IPS DF 6.9 (cell line): ENCODE measurements at regions not wholly inside any gene's neighbourhood (a gene's known extent, or its start where the extent isn't known, plus 50 kb on each side); places are given as distances from the start of the nearest gene placed in this dataset.

Experiments used
- DNase-seq: peaks from one replicate; pipeline ENCODE4 v3.0.0-alpha.2; 2013; ENCODE audit warnings: low read depth, low spot score
- H3K27ac ChIP-seq: one replicate; pipeline ENCODE4 v1.5.1; 2013; ENCODE audit warnings: low read length, control low read depth
- H3K27me3 ChIP-seq: 2 replicates; pipeline ENCODE4 v1.6.1; 2013; ENCODE audit warnings: mild to moderate bottlenecking, low read length; ENCODE audit not compliant: control insufficient read depth, insufficient read depth
- H3K36me3 ChIP-seq: 2 replicates; pipeline ENCODE4 v1.6.1; 2013; ENCODE audit warnings: low read length; ENCODE audit not compliant: control insufficient read depth, insufficient read depth
- H3K4me1 ChIP-seq: 2 replicates; pipeline ENCODE4 v1.6.1; 2013; ENCODE audit warnings: low read length; ENCODE audit not compliant: control insufficient read depth, insufficient read depth
- H3K4me3 ChIP-seq: 2 replicates; pipeline ENCODE4 v1.5.1; 2013; ENCODE audit warnings: mild to moderate bottlenecking, low read length
- H3K9me3 ChIP-seq: 2 replicates; pipeline ENCODE4 v1.6.1; 2013; ENCODE audit warnings: low read length, inconsistent platforms; ENCODE audit not compliant: control insufficient read depth, insufficient read depth
- WGBS: extraction: QIAGEN DNeasy Blood & Tissue Kit; methylation state at CpG from one replicate; pipeline ENCODE4 v1.1.7; 2013; ENCODE audit warnings: mixed read lengths, missing lambda C conversion rate; ENCODE audit not compliant: insufficient read length, insufficient coverage; 5-methylcytosine and 5-hydroxymethylcytosine counted together

GRCh38 chr9:135037521-135038250, 49.8 kb upstream of the OLFM1 start:
- Histone ChIP-seq H3K9me3 (no peaks in the 10 kb centered on the region), H3K4me3 (no peak overlapping the region), H3K27me3 (no peaks in the 10 kb centered on the region), H3K36me3 (no peaks in the 10 kb centered on the region), H3K4me1 (no peaks in the 10 kb centered on the region; the same call in 1 of the 2 replicates), H3K27ac (no peak overlapping the region)
- no CpG with 5 or more reads among the region's 20 CpGs for WGBS
- no peak for DNase-seq
